Left ventricle myocardium inferior (tissue), 1 donor: ENCODE measurements at regions not wholly inside any gene's neighbourhood (a gene's known extent, or its start where the extent isn't known, plus 50 kb on each side); places are given as distances from the start of the nearest gene placed in this dataset.
A peak's percentile ranks its signal among the peaks of the same experiment; 100 is the strongest.

Experiments used
- DNase-seq: peaks from one replicate; pipeline ENCODE4 v3.0.0-alpha.2; 2020
- H3K27ac ChIP-seq: fragments of 200-600 bp; replicated peaks from 2 replicates; pipeline ENCODE4 v1.8.0; 2021
- H3K27me3 ChIP-seq: fragments of 200-600 bp; 2 replicates; pipeline ENCODE4 v1.8.0; 2021; ENCODE audit warnings: low read depth
- H3K36me3 ChIP-seq: fragments of 200-600 bp; 2 replicates; pipeline ENCODE4 v1.8.0; 2021
- H3K4me1 ChIP-seq: fragments of 200-600 bp; 2 replicates; pipeline ENCODE4 v1.8.0; 2021
- H3K4me3 ChIP-seq: fragments of 200-600 bp; 2 replicates; pipeline ENCODE4 v1.8.0; 2021; ENCODE audit warnings: mild to moderate bottlenecking, moderate library complexity
- H3K9me3 ChIP-seq: fragments of 200-600 bp; replicated peaks from 2 replicates; pipeline ENCODE4 v1.8.0; 2021
- CTCF ChIP-seq: fragments of 200-600 bp; IDR thresholded peaks from 2 replicates; pipeline ENCODE4 v1.8.0; 2021; ENCODE audit warnings: antibody characterized with exemption, mild to moderate bottlenecking, borderline replicate concordance
- intact Hi-C: fragments of 100-400 bp; cut with micrococcal nuclease; formaldehyde crosslinking; loops from one replicate; pipeline ENCODE4 v1.11.0; 2022
- donor health status: DM: no; HTN: yes; CAD: no; lungs with severe emphysema.

- no peaks in the 10 kb centered on the region for H3K27me3 ChIP-seq
- no peak for TF ChIP-seq CTCF
- no peak overlapping the region for H3K4me3 ChIP-seq
- no peak overlapping the region for H3K27ac ChIP-seq
- intact Hi-C loops: no loop called here
- H3K4me1 ChIP-seq: peaks cover 23% of the 10 kb centered on the region
- no peak for DNase-seq
- H3K9me3 ChIP-seq: peaks cover under 1% of the 10 kb centered on the region
- H3K36me3 ChIP-seq: no peaks in the 10 kb centered on the region
Observed at GRCh38 chr7:41052201-41052600, 650.7 kb downstream of the INHBA start.

GRCh38 chr7:41051535-41051934, 651.4 kb downstream of the INHBA start:
- intact Hi-C loops: no loop called here
- no peak for TF ChIP-seq CTCF
- Histone ChIP-seq H3K27me3 (no peaks in the 10 kb centered on the region), H3K27ac (peak overlapping the region; percentile 48), H3K9me3 (no peaks in the 10 kb centered on the region), H3K4me1 (peaks cover 30% of the 10 kb centered on the region), H3K4me3 (no peak overlapping the region), H3K36me3 (no peaks in the 10 kb centered on the region)
- no peak for DNase-seq

GRCh38 chr7:41051062-41051461, 651.8 kb downstream of the INHBA start:
- peaks cover 31% of the 10 kb centered on the region for H3K4me1 ChIP-seq
- no peak for DNase-seq
- H3K27ac ChIP-seq: peak overlapping the region; percentile 48
- intact Hi-C loops: no loop called here
- no peaks in the 10 kb centered on the region for H3K27me3 ChIP-seq
- no peak overlapping the region for H3K4me3 ChIP-seq
- TF ChIP-seq CTCF: no peak
- H3K36me3 ChIP-seq: no peaks in the 10 kb centered on the region
- no peaks in the 10 kb centered on the region for H3K9me3 ChIP-seq

GRCh38 chr7:41048771-41049170, 654.1 kb downstream of the INHBA start:
- Histone ChIP-seq H3K27me3 (no peaks in the 10 kb centered on the region), H3K4me3 (no peak overlapping the region), H3K4me1 (peaks cover 41% of the 10 kb centered on the region), H3K27ac (no peak overlapping the region), H3K36me3 (no peaks in the 10 kb centered on the region), H3K9me3 (peaks cover 1% of the 10 kb centered on the region)
- DNase-seq: no peak
- intact Hi-C loops: no loop called here
- no peak for TF ChIP-seq CTCF

- Histone ChIP-seq H3K9me3 (peaks cover 11% of the 10 kb centered on the region), H3K4me1 (peaks cover 41% of the 10 kb centered on the region), H3K36me3 (no peaks in the 10 kb centered on the region), H3K4me3 (peak overlapping the region; percentile 23), H3K27ac (peak overlapping the region; percentile 74), H3K27me3 (no peaks in the 10 kb centered on the region)
- intact Hi-C loops: no loop called here
- peak; percentile 18 for TF ChIP-seq CTCF
- DNase-seq: peak; percentile 47
Observed at GRCh38 chr7:41047789-41048191, 655.1 kb downstream of the INHBA start.

GRCh38 chr7:41047211-41047610, 655.7 kb downstream of the INHBA start:
- intact Hi-C loops: no loop called here
- Histone ChIP-seq H3K9me3 (peaks cover 15% of the 10 kb centered on the region), H3K27ac (peak overlapping the region; percentile 74)

More at GRCh38 chr7:41047211-41047610, 655.7 kb downstream of the INHBA start:
- peaks cover 36% of the 10 kb centered on the region for H3K4me1 ChIP-seq
- no peak for DNase-seq
- H3K36me3 ChIP-seq: no peaks in the 10 kb centered on the region
- no peak for TF ChIP-seq CTCF
- no peaks in the 10 kb centered on the region for H3K27me3 ChIP-seq
- H3K4me3 ChIP-seq: no peak overlapping the region
